HG03571 (cell line): ENCODE measurements at regions not wholly inside any gene's neighbourhood (a gene's known extent, or its start where the extent isn't known, plus 50 kb on each side); places are given as distances from the start of the nearest gene placed in this dataset.

ENCODE experiments used
- ATAC-seq: cut with Tn5 transposase; IDR thresholded peaks from one replicate; pipeline ENCODE4 v1.9.1; 2021; ENCODE audit not compliant: unreplicated experiment

GRCh38 chr4:163858515-163858914, 364.0 kb downstream of the TMA16 start:
- no peak for ATAC-seq

DNA sequence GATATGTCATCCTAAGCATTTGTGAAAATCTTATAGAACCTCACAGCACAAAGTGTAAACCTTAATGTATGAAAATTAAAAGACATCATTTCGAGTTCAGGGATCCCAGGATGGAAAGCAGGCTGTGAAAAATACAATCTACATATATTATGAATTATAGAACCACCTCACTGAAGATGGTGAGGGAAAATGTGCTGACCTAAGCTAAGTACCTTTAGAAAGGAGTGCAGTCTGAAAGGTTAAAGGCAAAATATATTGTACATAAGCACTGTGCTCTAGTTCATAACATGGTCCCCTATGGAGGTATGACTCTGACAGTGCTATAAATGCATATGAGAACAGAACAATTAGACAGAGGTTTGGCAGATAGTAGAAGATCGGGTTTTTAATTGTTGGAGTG, 368.6 kb downstream of the TMA16 start:
- no peak for ATAC-seq

- ATAC-seq: no peak
These were observed 370.5 kb downstream of the TMA16 start for GRCh38 chr4:163865010-163865409.

GRCh38 chr4:163866728-163867315, 372.3 kb downstream of the TMA16 start:
- no peak for ATAC-seq

DNA sequence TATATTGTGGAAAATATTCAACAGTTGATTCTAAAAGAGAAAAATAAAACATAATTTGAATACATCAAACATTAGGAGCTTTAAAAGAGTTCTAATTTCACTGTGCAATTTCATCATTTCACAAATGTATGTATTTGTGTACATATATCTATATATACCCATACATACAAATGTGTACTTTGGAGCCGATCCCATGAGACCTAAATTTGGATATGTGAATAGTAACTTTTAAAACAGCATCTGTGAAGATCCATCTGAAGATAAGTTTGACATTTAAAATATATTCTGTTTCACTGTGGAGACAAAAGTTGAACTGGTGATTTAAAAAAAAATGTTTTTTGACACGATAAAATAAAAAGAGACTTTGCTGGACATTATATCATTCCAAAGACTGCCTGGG, 374.0 kb downstream of the TMA16 start:
- ATAC-seq: no peak

DNA sequence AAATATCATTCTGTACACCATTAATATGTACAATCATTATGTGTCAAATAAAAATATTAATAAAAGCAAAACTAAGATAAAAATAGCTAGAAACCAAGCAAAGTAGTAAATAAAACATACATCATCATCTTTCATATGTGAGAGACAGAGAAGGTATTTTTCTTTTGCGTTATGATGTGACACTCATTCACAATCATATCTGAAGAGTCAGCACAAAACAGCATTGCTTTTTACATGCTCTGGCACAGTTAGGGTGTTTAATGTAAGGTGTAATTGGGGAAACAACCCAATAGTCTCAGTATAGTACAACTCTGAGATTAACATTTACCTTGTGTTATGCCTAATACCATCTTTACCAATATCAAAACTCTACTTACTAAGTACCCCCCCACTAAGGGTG, 376.6 kb downstream of the TMA16 start:
- ATAC-seq: no peak

DNA sequence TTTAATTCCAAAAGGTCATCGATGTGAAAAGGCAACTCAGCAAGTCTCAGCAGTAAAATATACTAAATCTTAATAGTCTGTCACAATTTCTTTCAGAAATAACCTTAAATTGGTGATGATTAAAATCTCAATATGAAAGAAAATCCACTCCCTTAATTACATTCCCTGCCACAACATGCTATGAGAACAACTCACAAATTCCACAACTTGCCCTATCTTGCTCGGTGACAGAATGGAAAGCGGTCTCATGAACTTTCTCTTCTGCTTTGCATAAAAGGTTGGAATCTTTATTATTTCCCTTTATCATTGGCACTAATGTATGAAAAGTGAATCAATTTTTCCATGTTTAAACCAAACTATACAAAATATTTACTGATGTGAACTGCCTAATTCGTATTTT, 380.8 kb downstream of the TMA16 start:
- ATAC-seq: no peak

GRCh38 chr4:163878336-163879121, 384.0 kb downstream of the TMA16 start:
- no peak for ATAC-seq

DNA sequence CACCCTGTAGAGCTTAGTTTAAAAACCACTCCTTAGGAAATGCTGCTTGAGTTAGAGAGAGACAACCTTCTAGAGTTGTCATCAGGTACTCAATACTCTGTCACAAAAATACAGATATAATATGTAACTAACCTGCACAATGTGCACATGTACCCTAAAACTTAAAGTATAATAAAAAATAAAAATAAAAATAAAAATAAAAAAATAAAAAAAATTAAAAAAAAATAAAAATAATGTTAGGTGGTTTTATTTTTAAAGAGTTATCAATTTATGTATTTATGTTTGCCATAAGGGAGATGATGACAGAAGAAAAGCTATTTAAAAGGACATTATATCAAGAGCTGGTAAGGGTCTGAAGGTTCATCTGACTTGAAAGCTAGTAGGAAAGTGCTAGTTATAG, 397.9 kb downstream of the TMA16 start:
- ATAC-seq: no peak

DNA sequence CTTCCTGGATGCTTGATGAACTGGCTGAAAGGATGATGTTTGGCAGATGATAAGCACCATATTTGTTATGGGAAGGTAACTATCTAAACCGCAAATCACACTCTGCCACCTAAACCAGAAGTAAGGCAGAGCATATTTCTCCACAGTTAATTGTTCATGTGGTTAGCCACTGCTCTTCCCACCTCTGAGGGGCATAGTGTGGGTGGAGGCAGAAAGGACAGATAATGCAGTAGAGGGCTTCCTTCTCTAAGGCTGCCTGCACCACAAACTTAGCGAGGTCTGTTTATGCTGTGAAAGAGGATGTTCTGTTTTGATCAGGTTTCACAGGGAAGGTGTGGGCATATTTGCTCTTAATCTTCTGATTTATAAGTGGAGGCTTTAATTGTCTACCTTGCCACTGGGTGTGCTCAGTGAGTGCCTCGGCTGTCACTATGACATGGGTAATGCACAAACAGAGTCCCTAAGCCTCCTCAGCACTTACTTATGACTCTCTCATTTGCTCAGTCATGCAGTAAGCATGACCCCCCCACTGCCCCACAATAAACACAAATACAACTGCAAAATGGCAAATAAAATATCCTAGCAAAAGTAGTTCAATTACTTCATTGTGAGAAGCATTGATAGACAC, 401.0 kb downstream of the TMA16 start:
- ATAC-seq: no peak

GRCh38 chr4:163901319-163901718, 406.8 kb downstream of the TMA16 start:
- ATAC-seq: no peak

DNA sequence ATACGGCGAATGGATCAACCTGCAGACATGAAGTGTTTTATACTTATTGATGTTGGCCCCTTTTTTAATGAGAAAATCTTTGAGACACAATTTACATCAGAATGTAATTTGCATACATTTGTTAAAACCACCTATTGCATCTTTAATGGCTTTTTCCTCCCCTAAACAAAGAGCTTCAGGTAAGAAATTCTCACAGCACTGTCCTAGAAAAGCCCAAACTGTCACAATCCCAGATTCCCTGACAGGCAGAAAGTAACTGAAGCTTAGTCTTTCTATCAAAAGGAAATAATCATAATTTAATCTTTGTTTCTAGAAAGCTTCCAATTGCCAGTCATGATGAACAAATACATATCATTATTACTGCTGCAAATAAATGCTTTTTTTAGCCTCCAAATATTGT, 407.9 kb downstream of the TMA16 start:
- no peak for ATAC-seq

DNA sequence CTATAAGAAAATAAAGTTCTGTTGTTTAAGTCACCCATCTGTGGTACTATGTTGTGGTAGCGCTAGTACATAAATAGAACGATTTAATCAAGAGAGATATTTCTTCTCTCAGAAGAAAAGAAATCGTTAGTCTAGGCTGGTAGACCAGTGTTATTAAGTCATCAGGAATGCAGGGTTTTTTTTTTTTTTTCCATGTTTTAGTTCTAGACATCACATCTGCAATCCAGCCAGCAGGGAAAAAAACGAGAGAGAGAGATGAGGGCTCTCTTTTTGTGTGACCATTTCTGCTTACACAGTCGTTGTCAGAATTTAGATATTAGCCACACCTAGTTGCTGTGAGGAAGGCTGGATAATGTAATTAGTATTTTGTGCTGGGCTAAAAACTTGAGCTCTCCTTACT, 417.4 kb downstream of the TMA16 start:
- no peak for ATAC-seq

- no peak for ATAC-seq
These were observed 419.1 kb downstream of the TMA16 start for GRCh38 chr4:163913571-163913970.

DNA sequence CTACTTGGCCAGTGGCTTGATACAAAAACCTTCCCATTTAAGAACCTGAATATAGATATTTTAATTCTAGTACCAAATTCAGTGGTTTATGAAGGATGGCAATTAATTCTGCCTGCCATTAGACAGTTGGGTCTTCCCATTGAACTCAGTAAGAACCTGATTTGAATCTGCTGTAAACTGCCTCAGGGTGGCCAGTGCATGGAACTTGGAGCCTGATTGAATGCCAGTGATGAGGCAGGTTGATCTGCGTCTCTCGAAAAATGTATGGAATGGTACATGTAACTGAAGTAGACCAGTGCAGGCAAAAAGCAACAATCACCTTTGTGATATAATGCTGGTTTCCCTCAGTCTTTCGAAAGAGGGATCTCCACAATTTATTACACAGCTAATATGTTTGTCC, 421.4 kb downstream of the TMA16 start:
- no peak for ATAC-seq

DNA sequence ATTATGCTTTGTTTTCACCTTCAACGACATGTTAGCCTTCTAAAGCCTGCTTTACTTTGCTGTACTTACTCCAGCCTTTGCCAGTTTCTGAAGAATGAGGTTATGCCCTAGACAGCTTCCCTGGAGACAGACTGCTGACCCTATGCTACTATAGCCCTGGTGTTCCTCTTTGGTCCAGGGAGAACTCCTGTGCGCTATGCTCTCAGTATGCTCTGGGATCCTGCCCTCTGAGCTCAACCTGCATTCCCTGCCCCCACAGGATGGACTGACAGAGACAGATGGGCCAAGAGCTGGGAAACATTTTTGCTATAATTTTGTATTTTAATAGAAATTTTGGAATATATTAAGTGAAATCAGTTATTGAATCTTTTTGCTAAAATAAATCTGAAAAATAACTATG, 425.9 kb downstream of the TMA16 start:
- ATAC-seq: no peak

DNA sequence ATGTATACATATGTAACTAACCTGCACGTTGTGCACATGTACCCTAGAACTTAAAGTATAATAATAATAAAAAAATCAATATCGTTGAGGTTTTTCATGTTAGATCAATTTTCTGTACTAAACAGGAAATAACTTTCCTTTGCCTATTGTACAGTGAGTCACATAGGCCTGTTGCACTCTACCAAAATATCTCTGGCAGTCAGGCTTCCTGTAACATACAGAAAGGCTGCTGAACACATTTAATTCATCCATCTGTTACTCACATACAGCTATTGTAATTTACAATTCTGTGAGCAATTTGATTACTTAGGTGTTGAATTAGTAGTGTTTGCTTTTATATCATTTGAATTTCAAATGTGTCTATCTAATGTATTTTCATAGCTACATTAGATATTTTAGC, 427.8 kb downstream of the TMA16 start:
- no peak for ATAC-seq

- ATAC-seq: no peak
These were observed 428.6 kb downstream of the TMA16 start for GRCh38 chr4:163923092-163923491.

- no peak for ATAC-seq
These were observed 435.6 kb downstream of the TMA16 start for GRCh38 chr4:163930086-163930485.

- ATAC-seq: no peak
These were observed 438.0 kb downstream of the TMA16 start for GRCh38 chr4:163932504-163932903.

GRCh38 chr4:163939597-163939996, 445.1 kb downstream of the TMA16 start:
- no peak for ATAC-seq

DNA sequence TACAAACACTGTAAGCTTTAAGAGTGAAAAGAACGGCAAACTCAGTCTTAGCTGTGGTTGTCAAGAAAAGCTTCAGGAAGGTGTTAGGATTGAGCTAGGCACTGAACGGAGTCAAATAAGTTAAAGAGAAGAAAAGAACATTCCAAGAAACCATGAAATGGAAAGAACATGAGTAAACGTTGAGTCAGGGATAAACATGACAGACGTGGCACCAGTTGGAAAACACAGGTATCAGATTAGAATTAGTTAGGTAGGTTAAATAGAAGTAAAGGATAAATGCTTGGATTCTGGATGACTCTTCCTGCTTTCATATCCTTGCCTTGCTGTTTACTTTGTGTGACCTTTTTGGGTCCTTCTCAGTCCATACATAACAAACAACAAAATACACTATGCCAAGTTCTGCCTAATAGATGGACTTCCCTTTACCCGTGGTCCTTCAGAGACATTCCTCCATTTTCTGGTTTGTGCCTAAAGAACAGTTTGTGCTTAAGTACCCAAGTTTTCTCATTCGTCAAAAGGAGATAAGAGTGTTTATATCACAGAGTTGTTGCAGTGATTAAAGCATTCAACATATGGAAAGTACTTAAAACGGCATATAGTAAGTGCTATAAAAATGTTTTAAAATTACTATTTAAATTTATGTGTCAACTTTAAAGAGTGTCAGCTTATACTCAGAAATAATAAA, 446.9 kb downstream of the TMA16 start:
- ATAC-seq: no peak
